GM12873 (cell line): ENCODE measurements at regions not wholly inside any gene's neighbourhood (a gene's known extent, or its start where the extent isn't known, plus 50 kb on each side); places are given as distances from the start of the nearest gene placed in this dataset.

Source experiments
- CTCF ChIP-seq: IDR thresholded peaks from 2 replicates; pipeline ENCODE4 v1.5.1; 2012; ENCODE audit warnings: low read depth, mild to moderate bottlenecking, moderate library complexity, low read length, control low read depth; ENCODE audit not compliant: insufficient read depth; ENCODE audit errors: missing control alignments

DNA sequence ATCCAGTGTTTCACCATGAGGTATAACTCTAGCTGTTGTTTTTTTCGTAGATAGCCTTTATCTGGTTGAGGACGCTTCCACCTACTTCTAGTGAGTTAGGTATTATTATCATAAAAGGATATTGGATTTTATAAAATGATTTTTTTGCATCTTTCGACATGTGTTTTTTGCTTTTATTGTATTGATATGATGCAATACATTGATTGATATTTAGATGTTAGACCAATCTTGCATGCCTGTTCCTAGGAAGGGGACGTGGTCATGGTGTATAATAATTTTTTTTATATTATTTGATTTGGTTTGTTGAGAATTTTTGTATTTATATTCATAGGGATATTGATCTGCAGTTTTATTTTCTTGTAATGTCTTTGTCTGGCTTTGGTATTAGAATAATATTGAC, 193.3 kb downstream of the HS3ST3B1 start:
- TF ChIP-seq CTCF: no peak

DNA sequence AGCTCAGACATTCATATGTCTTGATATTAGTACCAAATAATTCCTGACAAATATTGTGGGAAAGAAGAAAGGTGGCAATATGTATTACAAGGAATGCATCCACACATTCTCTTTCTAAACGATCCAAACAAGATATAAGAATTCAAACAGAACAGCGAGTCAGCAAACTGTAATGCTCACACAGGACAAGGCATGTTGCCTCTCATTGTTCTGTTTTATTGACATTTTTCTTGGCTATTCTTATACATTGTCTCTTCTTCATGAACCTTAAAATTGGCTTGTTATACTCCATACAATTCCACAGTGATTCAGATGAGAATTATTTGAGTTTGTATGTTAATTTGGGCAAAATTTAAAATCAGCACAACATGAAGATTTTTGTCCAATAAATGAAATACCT, 189.1 kb downstream of the HS3ST3B1 start:
- TF ChIP-seq CTCF: no peak

DNA sequence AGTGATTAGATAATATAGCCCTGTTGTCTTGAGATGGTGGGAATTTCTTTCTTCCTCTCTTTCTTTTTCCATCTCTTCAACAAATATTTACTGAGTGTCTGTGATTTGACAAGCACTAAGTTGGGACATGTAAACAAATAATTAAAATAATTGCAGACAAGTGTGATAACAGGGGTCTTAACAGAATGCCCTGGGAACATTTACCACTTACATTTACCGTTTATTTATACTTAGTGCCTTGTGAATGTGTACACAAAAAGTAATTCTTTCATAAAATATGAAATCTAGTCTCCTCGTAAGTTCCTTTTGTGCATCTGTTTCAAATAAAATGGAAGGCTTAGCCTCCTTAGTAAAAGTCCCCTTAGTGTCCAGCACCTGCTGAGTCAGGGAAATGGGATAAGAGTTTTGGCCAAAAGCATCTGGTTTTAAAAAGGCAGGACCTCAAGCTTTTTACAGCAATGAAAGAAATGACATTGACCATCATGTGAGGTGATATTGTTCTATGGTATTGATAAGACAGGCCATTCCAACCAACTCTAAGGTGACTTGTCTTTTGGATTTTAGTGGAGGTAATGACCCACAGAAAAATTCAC, 188.2 kb downstream of the HS3ST3B1 start:
- no peak for TF ChIP-seq CTCF

DNA sequence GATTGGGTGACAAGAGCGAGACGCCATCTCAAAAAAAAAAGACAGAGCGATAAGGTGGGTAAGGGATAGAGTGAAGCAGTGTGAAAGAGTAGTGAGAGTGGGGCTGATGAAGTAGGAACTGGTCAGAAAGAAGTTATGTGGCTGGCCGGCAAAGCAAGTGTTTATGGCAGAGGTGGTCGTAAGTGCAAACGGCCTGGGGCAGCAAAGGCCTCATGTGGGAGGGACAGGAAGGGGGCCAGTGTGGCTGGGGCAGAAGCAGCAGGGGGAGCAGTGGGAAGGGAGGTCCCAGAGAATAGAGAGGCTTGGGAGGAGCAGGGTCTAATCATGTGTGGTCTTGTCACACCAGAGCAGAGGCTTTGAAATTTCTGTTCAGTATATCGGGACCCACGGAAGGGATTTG, 186.2 kb downstream of the HS3ST3B1 start:
- TF ChIP-seq CTCF: no peak

- no peak for TF ChIP-seq CTCF
Observed at GRCh38 chr17:14482715-14483114, 181.8 kb downstream of the HS3ST3B1 start.

- TF ChIP-seq CTCF: no peak
Observed at GRCh38 chr17:14481664-14482063, 180.8 kb downstream of the HS3ST3B1 start.

DNA sequence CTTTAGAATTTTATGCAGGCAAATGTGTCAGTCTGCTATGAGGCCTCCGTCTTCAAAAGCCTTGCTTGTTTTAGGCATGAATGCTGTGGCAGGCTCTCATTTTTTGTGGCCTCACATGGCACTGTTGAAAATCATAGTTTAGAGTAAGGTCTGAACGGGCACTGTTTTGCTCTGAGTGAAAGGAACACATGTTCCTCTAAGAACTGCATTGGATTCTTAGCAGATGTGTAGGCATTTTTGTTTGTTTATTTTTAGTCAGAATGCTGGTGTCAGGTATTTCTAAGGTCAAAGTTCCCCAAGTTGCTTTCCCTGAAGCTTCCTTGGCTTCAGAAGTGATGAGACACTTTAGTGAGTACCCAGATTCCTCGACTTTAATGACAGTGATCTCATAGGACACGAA, 173.7 kb downstream of the HS3ST3B1 start:
- TF ChIP-seq CTCF: no peak

DNA sequence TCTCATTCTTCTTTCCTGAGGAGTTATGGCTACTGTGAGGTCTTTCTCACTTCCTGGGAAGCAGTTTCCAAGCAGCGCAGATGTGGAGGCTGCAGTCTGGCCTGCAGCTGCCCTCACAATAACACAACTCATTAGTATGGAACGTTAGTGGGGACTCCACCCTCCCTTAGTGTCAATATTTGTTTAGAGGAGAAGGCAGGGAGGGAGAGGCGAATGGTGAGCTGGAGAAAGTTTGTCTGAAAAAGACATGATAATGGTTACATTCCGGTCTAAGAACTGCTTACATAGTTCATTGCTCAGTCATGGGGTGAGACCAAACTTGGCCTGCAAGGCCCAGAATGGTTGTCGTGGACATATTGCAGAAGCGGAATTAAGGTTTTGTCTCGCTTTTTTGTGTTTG, 170.2 kb downstream of the HS3ST3B1 start:
- TF ChIP-seq CTCF: no peak
